ENCODE measurements at regions not wholly inside any gene's neighbourhood (a gene's known extent, or its start where the extent isn't known, plus 50 kb on each side); places are given as distances from the start of the nearest gene placed in this dataset.
"Not testable (repeated sequence)": the region's sequence is repeated elsewhere in the genome, so short reads cannot be mapped to it uniquely, and the experiment has no call there.

GRCh38 chr2:129467012-129467779 lies 512.3 kb upstream of the RAB6C start:
- no peak for DNase-seq

GRCh38 chr2:129467941-129468340 lies 511.5 kb upstream of the RAB6C start:
- DNase-seq = no peak

- no peak for DNase-seq
Measured at GRCh38 chr2:129468879-129469278, 510.6 kb upstream of the RAB6C start.

DNA sequence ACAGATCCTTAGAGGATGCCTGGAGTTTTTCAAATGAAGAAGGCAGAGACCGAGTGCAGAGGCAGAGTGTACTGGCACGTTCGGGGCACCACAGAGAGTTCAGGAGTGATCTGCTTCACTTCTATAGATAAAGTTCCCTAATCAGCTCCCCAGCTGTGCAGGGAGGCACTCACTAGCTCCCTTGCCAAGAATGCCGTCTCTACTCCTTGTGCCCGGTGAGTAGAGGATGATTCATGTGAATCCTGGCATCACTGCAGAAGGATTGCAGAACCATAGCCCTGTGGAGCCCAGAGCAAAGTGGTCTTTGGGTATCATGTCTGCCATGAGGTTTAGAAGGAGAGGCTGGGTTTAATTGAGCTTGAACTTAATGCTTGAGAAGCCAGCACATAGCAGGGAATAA lies 510.1 kb upstream of the RAB6C start:
- no peak for DNase-seq

- no peak for DNase-seq
Measured at GRCh38 chr2:129469871-129470270, 509.6 kb upstream of the RAB6C start.

- DNase-seq = no peak
Measured at GRCh38 chr2:129478902-129479517, 500.5 kb upstream of the RAB6C start.

- DNase-seq = no peak
Measured at GRCh38 chr2:129479892-129480291, 499.6 kb upstream of the RAB6C start.

GRCh38 chr2:129480790-129481189 lies 498.7 kb upstream of the RAB6C start:
- DNase-seq = no peak

GRCh38 chr2:129481306-129482219 lies 497.9 kb upstream of the RAB6C start:
- DNase-seq = no peak

DNA sequence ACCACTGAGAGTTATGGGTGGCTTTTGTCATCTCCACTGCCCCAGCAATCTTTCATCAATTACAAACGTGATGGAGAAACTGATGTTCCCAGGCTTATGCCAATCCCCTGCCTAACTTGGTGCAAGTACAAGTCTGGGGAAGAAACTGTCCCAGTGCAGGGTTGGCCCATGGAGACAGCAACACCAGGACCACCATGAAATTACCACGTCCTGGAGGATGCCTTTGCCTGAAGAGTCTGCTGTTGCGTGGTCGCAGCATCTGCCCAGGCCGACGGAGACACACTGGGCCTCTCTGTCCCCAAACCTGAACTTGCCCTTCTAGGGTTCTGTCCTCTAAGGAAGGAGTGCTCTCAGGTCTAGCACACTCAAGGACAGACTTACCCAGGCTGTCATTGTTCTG lies 496.8 kb upstream of the RAB6C start:
- DNase-seq = no peak

GRCh38 chr2:129483366-129483765 lies 496.1 kb upstream of the RAB6C start:
- DNase-seq = peak; percentile 37

DNA sequence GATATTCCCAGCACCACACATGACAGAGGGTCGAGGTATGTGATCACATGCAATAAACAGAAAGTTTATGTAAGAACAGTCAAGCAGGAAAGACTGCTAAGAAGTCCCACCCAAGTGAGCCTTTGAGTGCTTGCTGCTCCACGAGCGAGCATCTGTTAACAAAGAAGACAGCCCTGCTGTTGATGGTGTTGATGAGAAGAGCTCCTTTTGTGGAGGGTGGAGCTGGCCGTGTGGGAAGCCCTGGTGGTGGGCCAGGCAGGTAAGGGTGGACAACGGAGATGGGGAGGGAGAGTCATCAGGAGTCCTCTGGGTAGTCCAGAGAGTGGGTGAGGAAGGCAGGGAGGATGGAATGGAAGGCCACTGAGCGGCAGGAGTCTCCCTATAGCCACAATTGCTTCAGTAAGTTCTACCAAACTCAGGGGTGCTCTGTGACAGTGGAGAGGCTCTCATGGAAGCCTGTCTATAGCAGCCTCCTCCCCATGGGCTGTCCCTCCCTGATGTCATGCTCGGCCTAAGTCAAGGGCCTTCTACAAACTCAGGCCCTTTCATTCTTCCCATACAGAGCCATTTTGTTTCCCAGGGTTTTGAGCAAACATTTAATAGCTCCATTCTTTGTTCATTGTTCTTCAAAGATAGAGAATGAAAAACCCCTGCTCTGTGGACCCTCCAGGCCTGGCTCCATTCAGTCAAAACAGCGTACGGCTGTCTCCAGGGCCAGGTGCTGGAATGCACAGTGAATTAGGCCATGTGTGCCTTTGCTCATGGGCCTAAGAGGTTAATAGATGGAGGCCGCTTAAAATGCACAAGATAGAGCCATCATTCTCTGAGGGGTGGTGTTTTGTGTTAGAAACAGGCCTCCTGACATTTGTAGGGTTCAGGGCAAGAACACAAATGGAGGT lies 494.2 kb upstream of the RAB6C start:
- DNase-seq = no peak

- no peak for DNase-seq
Measured at GRCh38 chr2:129488376-129488775, 491.1 kb upstream of the RAB6C start.

DNA sequence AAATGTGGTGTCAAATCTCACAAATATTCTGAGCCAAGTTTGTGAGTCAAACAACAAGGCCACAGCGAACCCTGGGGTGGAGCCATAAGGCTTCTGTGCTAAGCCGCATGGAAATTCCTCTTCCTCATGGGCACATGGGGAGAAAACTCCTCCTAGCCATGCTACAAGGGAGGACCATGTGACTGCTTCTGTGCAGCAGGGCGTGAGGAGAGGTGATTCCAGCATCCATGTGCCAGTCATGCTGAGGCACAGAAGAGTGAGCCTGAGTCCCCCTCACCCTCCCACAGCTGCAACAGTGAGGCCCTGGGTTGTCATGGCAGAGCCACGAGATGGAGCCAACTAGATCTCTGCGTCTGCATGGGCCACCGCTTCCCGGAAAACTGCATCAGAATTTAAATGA lies 488.8 kb upstream of the RAB6C start:
- no peak for DNase-seq

DNA sequence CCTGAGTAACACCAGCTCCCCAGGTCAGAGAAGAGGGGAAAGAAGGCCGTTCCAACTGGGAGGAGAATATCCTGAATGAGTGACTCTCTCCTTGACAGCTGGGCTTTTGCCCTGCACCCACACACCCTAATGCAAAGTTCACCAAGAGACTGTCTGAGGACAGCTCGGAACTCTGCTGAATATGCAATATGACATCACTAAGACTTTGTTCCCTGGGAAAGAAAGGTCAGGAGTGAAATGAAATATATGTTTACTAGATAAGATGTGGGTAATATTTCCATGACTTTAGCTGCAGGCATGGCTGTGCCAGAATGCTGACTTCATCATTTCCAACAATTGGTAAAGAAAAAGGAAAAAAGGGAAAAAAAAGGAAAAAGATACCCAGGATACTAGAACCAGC lies 488.2 kb upstream of the RAB6C start:
- no peak for DNase-seq

DNA sequence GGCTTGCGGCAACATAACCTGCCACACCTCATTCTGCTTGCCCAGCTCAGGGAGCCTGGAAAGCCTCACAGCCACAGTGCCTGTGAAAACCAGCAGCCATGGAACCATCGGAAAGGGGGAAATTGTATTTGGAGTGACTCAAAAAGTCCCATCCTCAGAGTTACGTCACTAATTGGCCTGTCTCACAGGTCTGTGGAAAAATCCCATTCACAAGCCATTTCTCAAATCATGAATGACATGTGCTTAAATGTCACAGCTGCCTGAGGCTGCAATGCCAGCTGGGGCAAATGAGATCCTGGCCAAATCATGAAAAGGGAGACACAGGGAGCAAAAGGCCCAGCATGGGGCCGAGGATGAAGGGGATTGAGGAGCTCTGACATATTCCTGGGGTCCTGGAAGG lies 486.9 kb upstream of the RAB6C start:
- no peak for DNase-seq

GRCh38 chr2:129499747-129500146 lies 479.7 kb upstream of the RAB6C start:
- no peak for DNase-seq

- DNase-seq = no peak
Measured at GRCh38 chr2:129502781-129503180, 476.7 kb upstream of the RAB6C start.

- no peak for DNase-seq
Measured at GRCh38 chr2:129504646-129505045, 474.8 kb upstream of the RAB6C start.

DNA sequence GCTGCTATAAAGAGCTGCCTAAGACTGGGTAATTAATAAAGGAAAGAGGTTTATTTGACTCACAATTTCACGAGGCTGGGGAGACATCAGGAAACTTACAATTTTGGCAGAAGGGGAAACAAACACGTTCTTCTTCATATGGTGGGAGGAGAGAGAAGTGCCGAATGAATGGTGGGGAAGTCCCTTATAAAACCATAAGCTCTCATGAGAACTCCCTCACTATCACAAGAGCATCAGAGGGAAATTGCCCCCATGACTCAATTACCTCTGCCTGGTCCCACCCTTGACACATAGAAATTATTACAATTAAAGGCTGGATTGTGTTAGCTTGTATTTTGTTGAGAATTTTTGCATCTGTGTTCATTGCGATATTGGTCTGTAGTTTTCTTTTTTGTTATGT lies 460.5 kb upstream of the RAB6C start:
- no peak for DNase-seq

GRCh38 chr2:129532158-129532557 lies 447.3 kb upstream of the RAB6C start:
- DNase-seq = not testable (repeated sequence)

DNA sequence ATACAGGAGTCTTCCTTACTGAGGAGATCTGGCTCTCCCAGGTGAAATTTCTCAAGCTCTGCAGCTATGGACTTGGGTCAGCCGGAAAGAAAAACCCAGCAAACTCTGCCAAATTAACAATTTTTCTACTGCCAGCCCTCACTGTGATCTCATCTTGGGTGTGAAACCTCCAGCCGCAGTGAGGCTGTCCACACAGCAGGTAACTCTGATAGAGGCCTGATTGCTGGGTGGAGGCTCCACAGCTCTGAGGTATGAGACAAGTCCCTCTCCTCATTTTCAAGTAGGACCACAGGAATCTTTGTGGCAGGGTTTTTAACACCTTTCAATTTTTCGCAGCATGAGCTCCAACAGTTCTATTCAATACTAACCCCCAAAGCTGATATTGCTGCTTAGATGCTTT lies 430.6 kb upstream of the RAB6C start:
- DNase-seq = no peak

- DNase-seq = no peak
Measured at GRCh38 chr2:129550536-129550935, 428.9 kb upstream of the RAB6C start.

Data from CD4-positive, alpha-beta T cell treated with Interferon gamma for 1 hour (primary cell).